Superior temporal gyrus (tissue), 1 donor: ENCODE measurements at regions not wholly inside any gene's neighbourhood (a gene's known extent, or its start where the extent isn't known, plus 50 kb on each side); places are given as distances from the start of the nearest gene placed in this dataset.

Experiments
- DNase-seq: peaks from one replicate; pipeline ENCODE4 v3.0.0-alpha.2; 2016; ENCODE audit errors: extremely low spot score

DNA sequence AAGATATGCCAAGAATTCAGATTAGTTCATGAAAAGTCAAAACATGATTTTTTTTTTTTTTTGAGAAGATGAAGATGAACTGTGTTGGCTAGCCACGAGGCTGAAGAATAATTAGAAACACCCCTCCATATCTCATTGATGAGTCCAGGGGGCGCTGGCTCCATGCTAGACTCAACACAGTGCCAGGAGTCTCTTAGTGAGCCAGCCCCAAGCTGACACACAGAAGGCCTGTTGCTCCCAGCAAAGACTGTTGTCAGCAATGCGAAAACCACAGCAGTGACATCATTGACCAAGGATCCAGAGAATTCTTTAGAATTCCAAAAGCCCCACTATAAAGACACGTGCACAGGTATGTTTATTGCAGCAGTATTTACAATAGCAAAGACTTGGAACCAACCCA, 185.2 kb downstream of the ANXA2 start:
- DNase-seq: no peak

DNA sequence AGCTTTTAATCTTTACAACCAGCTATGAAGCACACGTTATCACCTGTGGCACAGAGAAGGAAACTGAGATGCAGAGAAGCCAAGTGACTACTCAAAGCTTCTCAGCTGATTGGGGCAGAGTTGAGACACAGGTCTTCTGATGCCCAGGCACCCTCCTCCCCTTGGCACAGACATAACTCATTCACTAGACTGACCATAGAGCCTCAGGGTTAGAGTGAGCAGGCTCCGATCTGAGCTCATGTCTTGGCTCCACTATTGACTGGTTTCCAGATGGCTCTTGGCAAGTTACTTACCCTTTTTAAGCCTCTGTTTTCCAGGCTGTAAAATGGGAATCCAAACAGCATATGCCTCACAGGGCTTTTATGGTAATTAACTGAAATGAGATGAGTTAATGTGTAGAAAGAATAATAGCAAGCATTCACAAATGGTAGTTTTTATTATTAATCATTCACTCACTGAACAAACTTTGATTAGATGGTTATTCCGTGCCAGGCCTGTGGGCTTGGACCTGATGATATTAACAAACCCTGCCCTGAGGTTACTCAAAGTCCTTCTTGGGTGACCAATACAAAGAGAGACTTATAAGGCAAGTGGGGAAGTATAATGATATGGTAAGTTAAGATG, 184.3 kb downstream of the ANXA2 start:
- no peak for DNase-seq

GRCh38 chr15:60214201-60214600, 183.6 kb downstream of the ANXA2 start:
- DNase-seq: no peak

DNA sequence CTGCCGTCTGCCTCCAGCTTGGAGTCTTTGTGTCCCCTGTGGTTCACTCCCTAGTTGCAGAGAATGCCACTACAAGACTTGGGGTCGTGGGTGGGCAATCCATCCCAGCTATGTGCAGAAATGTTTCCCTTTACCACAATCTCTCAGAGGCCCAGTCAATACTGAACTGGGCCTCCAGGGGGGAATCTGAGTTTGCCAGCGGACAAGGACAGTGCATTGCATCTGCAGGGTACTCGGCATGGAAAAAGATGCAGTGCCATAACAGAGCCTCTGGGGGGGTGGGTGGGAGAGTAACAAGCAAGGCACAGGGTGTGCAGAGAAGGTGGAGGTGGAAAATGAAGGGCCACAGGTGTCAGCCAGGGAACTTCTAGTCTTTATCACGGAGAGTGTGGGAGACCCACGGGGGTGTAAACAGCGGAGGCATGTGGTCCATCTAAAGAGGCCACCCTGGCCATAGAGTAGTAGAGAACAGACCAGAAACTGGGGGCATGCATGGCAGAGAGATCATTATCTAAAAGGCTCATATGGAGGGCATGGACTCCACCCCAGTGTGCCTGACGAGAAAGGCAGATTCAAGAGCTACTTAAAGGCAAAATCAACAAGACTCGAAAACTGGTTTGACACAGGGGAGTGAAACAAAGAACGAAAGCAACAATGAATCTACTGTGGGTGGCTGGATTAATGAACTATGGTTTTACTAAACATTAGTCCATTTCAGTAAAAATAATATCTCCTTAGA, 182.4 kb downstream of the ANXA2 start:
- no peak for DNase-seq

- DNase-seq: no peak
Measured at GRCh38 chr15:60217161-60217560, 180.6 kb downstream of the ANXA2 start.

DNA sequence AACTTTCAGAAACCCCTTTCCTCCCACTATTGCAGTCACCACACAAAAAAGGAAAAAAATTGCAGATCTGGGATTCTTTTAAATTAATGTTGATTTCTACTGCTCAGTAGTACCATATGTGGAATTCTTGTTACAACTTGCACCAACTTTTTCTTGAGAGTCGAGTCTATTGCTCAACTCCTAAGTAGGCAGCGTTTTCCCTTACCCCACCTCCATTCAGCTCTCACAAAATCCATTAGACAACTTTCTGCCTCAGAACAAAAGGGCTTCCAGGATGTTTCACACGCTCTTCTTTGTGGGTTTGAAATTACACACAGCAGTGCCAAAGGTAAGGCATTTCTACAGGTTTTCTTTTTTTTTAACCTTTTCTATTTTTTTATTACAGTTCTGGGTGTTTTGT, 179.5 kb downstream of the ANXA2 start:
- no peak for DNase-seq

- no peak for DNase-seq
Measured at GRCh38 chr15:60219866-60220265, 177.9 kb downstream of the ANXA2 start.

GRCh38 chr15:60221356-60221755, 176.4 kb downstream of the ANXA2 start:
- no peak for DNase-seq

- DNase-seq: no peak
Measured at GRCh38 chr15:60222404-60222803, 175.4 kb downstream of the ANXA2 start.

- DNase-seq: no peak
Measured at GRCh38 chr15:60223176-60223575, 174.6 kb downstream of the ANXA2 start.

DNA sequence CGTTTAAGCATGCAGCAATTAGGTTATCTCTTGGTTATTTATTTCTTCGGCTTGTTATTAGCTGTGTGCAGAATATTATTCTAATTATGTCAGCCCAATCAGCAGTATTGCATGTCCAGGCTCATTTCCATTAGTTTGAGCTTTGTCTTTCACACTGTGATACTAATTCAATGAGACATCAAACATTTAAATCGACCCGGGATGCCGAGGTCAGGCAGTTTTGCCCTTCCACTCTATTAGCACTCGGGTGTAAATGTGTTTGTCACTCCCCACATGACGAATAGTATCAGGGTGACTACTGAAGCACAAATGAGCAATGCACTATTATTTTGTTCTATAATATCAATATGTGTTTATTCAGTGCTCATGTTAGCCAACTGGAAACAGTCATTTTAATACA, 170.9 kb downstream of the ANXA2 start:
- DNase-seq: no peak

- DNase-seq: no peak
Measured at GRCh38 chr15:60228101-60228500, 169.7 kb downstream of the ANXA2 start.

- no peak for DNase-seq
Measured at GRCh38 chr15:60228619-60229018, 169.2 kb downstream of the ANXA2 start.

- DNase-seq: no peak
Measured at GRCh38 chr15:60235951-60236710, 161.7 kb downstream of the ANXA2 start.

DNA sequence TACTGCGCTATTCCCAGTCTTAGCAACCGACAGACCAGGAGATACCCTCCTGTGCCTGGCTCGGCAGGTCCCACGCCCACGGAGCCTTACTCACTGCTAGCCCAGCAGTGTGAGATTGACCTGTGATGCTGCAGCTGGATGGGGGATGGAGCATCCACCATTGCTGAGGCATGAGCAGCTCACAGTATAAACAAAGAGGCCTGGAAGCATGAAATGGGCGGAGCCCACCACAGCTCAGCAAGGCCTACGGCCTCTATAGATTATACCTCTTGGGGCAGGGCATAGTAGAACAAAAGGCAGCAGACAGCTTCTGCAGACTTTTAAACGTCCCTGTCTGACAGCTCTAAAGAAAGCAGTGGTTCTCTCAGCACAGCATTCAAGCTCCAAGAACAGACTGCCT, 160.3 kb downstream of the ANXA2 start:
- no peak for DNase-seq

DNA sequence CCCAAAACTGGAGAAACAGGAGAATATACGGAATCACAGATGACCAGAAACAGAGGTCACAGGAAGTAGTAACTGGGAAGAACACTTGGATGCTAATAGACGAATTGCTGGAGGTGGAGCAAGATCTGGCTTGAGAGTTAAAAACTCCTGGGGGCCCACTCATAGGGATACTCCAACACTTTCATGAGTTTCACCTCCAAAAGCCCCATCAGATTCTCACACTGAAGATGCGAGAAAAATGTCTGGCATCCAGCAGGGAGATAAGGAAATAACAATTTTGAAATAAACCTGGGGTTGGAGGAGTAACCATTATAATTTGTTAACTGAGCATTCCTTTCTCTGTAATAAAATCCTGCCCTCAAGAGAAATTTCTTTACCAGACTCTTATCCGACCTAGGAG, 154.0 kb downstream of the ANXA2 start:
- no peak for DNase-seq

DNA sequence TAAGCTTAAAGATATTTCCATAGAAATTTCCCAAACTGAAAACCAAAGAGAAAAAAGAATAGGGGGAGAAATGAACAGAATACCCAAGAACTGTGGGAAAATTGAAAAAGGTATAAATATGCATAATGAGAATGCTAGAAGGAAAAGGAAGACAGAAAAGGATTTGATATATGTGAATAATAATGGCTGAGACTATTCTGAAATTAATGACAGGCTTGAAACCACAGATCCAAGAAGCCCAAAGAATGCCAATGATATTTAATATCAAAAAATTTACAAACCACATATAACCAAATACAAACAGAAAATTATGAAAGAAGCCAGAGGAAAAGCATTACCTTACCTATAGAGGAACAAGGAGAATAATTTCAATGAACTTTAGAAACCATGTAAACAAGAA, 153.0 kb downstream of the ANXA2 start:
- no peak for DNase-seq

DNA sequence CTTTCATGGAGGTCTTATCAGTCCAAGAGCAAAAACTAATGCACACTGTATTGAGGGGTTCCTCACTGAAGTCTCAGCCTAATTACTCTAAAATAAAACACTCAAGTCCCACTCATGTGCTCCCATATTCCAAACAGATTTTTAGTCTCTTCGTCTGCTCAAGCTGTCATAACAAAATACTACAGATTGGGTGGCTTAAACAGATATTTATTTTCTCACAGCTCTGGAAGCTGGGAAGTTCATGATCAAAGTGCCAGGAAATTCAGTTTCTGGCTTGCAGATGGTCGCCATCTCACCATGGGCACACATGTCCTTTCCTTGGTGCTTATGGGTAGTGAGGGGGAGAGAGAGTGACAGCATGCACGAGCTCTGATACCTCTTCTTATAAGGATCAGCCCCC, 147.5 kb downstream of the ANXA2 start:
- DNase-seq: no peak

- DNase-seq: no peak
Measured at GRCh38 chr15:60251300-60252070, 146.3 kb downstream of the ANXA2 start.

- DNase-seq: no peak
Measured at GRCh38 chr15:60254416-60254815, 143.4 kb downstream of the ANXA2 start.

DNA sequence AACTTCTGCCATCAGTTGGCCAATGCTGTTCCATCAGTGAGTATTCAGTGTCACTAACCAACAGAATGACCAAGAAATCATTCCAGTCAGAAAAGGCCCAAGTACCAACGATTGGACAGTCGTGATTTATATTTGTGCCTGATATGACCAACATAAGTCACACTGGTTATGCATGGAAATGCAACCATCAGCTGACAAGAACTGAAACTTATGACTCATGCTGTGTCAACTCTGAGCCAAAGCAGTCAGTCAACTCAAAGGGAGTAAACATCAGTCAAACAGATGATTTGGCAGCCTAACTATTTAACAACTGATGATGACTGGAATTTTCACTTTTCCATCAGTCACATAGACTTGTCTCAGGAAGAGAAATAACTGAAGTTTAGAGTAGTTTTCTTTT, 142.4 kb downstream of the ANXA2 start:
- no peak for DNase-seq

- no peak for DNase-seq
Measured at GRCh38 chr15:60257591-60258159, 140.1 kb downstream of the ANXA2 start.
